GM18508 (cell line): ENCODE measurements at regions not wholly inside any gene's neighbourhood (a gene's known extent, or its start where the extent isn't known, plus 50 kb on each side); places are given as distances from the start of the nearest gene placed in this dataset.
"Not testable (repeated sequence)": the region's sequence is repeated elsewhere in the genome, so short reads cannot be mapped to it uniquely, and the experiment has no call there.

Source experiments
- ATAC-seq: cut with Tn5 transposase; IDR thresholded peaks from one replicate; pipeline ENCODE4 v1.9.1; 2021; ENCODE audit warnings: moderate number of reproducible peaks; ENCODE audit not compliant: insufficient read depth, unreplicated experiment

GRCh38 chr2:15748736-15749323 is 157.2 kb downstream of the DDX1 start:
- no peak for ATAC-seq

DNA sequence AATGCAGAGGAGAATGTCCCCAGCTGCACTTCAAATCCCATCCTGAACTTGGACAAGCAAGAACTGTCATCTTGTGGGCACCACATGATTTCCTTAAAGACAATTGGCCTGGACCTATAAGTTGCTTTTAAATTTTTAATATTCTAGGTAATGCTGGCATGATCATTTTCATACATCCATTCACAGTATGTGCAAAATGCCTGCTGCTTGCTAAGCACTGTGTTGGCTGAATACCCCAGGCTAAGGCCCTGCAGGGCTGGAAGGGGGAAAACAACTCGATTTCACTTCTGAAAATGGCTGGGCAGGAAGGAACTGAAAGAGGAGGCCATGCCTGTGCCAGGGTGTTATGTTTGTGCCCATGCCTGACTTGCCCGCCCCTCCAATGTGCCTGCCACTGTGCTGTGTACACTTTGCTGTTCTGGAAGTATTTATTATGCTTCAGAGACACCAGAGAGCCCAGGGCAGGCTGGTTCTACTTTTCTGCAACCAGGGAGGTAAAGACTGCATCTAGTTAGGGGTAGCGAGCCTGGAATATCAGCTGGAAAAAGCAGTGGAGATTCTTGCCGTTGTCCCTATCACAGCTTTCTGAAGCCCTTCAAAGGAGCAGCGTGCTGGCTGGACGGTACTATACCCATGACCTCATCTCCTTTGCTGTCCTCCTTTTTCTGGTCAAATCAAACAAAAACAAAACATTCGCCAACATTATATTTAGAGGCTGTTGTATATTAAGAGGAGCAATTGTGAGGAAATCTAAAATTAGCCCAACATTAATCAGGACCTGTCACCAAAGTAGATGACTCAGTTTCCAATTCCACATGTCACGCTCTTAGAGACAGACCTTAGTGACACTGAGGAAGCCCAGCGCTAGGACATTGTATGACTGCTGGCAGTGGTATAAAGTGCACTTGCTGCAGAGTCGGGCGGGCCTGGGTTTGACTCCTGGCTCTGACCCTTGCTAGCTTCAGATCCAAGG is 158.1 kb downstream of the DDX1 start:
- no peak for ATAC-seq

GRCh38 chr2:15750433-15750814 is 158.8 kb downstream of the DDX1 start:
- ATAC-seq = no peak

DNA sequence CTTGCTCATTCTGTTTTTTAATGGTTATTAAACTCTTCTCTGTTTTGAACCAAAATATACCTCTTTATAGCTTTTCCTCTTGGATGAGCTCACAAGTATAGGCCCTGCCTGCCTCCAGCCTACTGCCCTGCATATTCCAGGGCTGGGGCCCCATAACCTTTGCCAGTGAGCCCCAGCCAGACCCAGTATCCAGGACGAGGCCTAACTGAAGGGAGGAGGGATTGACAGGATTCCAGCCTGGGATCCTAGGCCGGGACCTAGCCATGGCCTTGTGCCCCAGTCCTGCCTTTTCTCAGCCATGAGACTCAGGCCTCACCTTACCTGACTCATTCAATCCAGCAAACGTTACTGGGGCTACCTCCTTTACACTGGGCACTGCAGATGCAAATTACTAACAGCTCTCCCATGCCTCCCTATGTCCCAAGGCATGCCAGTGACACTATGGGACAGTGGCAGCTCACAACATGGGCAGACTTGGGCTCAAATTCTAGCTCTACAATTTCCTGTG is 159.2 kb downstream of the DDX1 start:
- ATAC-seq = no peak

DNA sequence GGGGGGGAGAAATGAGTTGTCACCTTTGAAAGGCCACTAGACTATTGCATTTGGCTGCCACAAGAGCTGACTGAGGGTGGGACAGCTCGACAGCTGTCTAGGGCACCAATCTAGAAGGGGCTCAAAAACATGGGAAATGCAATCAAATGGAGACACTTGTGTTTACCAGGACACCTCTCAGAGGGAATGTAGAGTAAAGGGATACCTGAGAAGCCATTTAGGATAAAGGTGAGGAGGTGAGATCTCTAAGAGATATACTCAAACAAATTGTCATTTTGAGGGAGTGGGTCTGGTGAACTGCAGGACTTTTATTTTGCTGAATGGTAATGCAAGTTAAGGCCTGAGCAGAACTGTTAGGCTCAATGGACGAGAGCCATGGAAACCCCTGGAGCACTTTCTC is 159.8 kb downstream of the DDX1 start:
- ATAC-seq = no peak

DNA sequence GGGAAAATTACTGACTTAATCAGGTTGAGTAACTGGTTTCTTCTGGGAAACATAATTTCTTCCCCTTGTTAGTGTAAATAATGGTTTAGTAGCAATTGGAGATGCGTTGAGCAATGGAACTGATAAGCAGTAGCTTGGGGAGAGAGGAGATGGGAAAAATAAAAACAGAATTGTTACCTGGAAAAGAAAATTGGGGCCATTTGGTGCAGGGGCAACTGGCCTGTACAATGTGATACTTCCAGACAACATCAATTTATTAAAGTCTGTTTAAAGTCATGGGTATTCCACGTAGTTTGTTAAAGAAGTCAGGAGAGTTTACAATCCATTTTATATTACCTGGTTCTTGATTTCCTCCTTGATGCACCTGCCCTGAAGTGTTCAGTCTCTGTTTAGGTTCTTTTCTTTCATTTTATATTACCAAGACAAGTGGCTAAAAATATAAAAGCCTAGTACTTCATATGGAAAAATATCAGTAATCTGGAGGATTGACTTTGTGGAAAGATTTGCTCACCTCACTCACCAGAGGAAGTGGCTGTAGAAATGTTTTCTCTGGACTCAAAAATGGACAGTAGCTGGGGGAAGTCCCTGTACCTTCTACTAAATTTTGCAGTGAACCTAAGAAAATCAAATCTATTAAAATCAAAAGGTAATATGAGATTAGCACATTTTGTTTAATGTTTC is 161.0 kb downstream of the DDX1 start:
- no peak for ATAC-seq

DNA sequence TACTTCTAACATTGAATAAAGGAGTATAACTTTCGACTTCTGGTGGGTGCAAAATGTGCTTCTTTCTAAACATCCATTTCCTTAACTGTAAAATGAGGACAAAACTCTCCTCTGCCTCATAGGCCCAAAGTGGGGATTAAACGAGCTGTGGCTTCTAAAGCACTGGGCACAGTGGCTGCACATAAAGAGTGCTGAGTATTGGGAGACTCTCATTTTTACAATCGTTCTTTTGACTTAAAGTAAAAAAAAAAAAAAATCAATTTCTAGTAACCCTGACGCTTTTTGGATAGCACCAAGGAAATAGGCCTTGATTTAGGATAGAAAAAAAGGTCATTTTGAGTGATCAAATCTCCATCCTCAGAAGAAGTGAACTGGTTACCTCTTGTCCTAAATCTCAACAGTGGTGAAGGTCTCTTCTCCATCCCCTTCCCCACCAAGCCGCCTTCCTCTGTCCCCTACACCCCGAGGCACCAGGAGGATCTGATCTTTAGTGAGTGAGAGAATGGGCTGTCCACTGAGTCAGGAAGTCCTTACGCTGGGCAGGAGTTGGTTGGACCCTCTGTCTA is 161.6 kb downstream of the DDX1 start:
- ATAC-seq = no peak

- ATAC-seq = no peak
Observed at GRCh38 chr2:15753811-15754702, 162.4 kb downstream of the DDX1 start.

DNA sequence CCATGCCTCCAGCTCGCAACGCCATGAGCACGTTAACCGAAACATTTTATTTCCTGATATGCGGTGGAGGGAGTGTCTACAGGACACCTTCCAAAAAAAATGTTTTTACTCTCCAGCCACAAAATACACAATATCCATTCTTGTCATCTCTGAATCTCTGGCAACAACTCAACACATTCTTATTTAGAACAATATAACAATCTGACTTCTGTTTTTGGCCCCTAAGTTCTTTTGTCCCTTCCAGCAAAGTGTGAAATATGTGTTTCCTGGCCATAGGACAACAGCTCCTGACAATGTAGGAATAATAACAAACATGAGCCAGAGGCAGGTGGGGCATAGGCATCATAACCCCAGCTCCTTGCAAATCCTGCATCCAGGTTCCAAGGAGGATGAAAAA is 163.0 kb downstream of the DDX1 start:
- no peak for ATAC-seq

GRCh38 chr2:15755528-15755927 is 163.9 kb downstream of the DDX1 start:
- no peak for ATAC-seq

- ATAC-seq = no peak
Observed at GRCh38 chr2:15756011-15756550, 164.4 kb downstream of the DDX1 start.

- ATAC-seq = no peak
Observed at GRCh38 chr2:15756882-15757819, 165.5 kb downstream of the DDX1 start.

GRCh38 chr2:15757820-15758586 is 166.3 kb downstream of the DDX1 start:
- no peak for ATAC-seq

DNA sequence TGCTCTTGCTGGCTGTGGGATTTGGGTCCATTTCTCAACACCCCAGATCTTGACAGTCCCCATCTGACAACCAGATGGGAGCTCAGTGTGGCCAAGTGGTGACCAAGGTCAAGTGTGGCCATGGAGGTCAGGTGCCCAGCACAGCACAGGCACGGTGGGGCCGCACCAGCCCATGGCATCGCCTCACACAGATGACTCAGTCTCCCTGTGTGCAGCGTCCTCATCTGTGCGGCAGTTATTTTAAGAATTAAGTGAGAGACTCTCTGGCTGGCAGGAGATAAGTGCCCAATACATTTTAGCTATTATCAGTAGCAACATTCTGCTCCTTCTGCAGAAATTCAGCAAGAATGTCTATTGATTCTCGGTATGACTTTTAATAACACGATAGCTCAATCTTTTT is 167.2 kb downstream of the DDX1 start:
- no peak for ATAC-seq

DNA sequence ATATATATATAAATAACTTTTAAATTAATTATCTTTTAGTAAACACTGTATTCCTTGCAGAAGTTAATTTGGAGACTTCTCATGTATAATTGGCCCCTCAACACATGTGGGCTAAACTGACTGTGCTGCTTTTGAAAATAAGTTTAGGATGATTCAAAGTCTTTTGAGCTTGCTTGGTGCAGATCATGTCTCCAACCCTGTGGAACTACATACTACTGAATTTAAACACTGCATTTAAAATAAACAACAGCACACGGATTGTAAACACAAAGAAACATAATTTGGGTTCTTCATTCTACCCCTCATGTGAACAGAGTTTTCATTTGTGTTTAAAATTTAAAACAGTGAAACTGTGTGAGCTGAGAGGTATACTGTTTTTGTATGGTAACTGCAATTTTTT is 167.7 kb downstream of the DDX1 start:
- no peak for ATAC-seq

GRCh38 chr2:15759791-15760190 is 168.1 kb downstream of the DDX1 start:
- not testable (repeated sequence) for ATAC-seq

- no peak for ATAC-seq
Observed at GRCh38 chr2:15760232-15760910, 168.7 kb downstream of the DDX1 start.
